Astrocyte (in vitro differentiated cells and primary cell): ENCODE measurements at regions not wholly inside any gene's neighbourhood (a gene's known extent, or its start where the extent isn't known, plus 50 kb on each side); places are given as distances from the start of the nearest gene placed in this dataset.

ENCODE experiments used
- DNase-seq: peaks from one replicate; pipeline ENCODE4 v3.0.0-alpha.2; 2010; ENCODE audit warnings: low read depth
- FAIRE-seq: peaks from 2 replicates; lab custom pipeline; 2011; peaks lifted over from hg19 to GRCh38; lab: Jason Lieb, UNC
- H2AFZ ChIP-seq: 2 replicates; pipeline ENCODE4 v1.6.0; 2012; ENCODE audit warnings: low read depth, low read length, inconsistent platforms
- H3K27ac ChIP-seq: 2 replicates; pipeline ENCODE4 v1.5.1; 2011; ENCODE audit warnings: low read depth, low read length, inconsistent platforms
- H3K27me3 ChIP-seq: 2 replicates; pipeline ENCODE4 v1.6.0; 2011; ENCODE audit warnings: low read length, inconsistent platforms; ENCODE audit not compliant: insufficient read depth
- H3K36me3 ChIP-seq: 2 replicates; pipeline ENCODE4 v1.5.1; 2011; ENCODE audit warnings: low read length, inconsistent platforms; ENCODE audit not compliant: insufficient read depth
- H3K4me1 ChIP-seq: 2 replicates; pipeline ENCODE4 v1.5.1; 2011; ENCODE audit warnings: low read length, inconsistent platforms; ENCODE audit not compliant: insufficient read depth
- H3K4me2 ChIP-seq: 2 replicates; pipeline ENCODE4 v1.6.0; 2012; ENCODE audit warnings: low read length, inconsistent platforms
- H3K4me3 ChIP-seq: 2 replicates; pipeline ENCODE4 v1.5.1; 2011; ENCODE audit warnings: low read depth, mild to moderate bottlenecking, low read length, inconsistent platforms; ENCODE audit not compliant: insufficient read depth
- H3K79me2 ChIP-seq: 2 replicates; pipeline ENCODE4 v1.6.0; 2012; ENCODE audit warnings: mild to moderate bottlenecking, low read length, inconsistent platforms; ENCODE audit not compliant: insufficient read depth
- H3K9ac ChIP-seq: 2 replicates; pipeline ENCODE4 v1.6.0; 2012; ENCODE audit warnings: mild to moderate bottlenecking, low read length, inconsistent platforms
- H3K9me3 ChIP-seq: 2 replicates; pipeline ENCODE4 v1.5.1; 2012; ENCODE audit warnings: low read depth, mild to moderate bottlenecking, low read length, inconsistent platforms; ENCODE audit not compliant: insufficient read depth
- H4K20me1 ChIP-seq: 2 replicates; pipeline ENCODE4 v1.6.0; 2012; ENCODE audit warnings: low read length, inconsistent platforms; ENCODE audit not compliant: insufficient read depth
- H3K27ac Mint-ChIP-seq: one replicate; pipeline ENCODE4 v1.8.0; 2021; ENCODE audit warnings: mild to moderate bottlenecking, mixed read lengths; ENCODE audit not compliant: unreplicated experiment
- H3K27me3 Mint-ChIP-seq: one replicate; pipeline ENCODE4 v1.8.0; 2021; ENCODE audit warnings: low read depth, mixed read lengths; ENCODE audit not compliant: unreplicated experiment
- H3K36me3 Mint-ChIP-seq: one replicate; pipeline ENCODE4 v1.8.0; 2021; ENCODE audit warnings: low read depth, mixed read lengths; ENCODE audit not compliant: unreplicated experiment
- H3K4me1 Mint-ChIP-seq: one replicate; pipeline ENCODE4 v1.8.0; 2021; ENCODE audit warnings: low read depth, mixed read lengths; ENCODE audit not compliant: unreplicated experiment
- H3K4me3 Mint-ChIP-seq: one replicate; pipeline ENCODE4 v1.8.0; 2021; ENCODE audit warnings: mild to moderate bottlenecking, moderate library complexity, mixed read lengths; ENCODE audit not compliant: unreplicated experiment
- H3K9me3 Mint-ChIP-seq: one replicate; pipeline ENCODE4 v1.8.0; 2021; ENCODE audit warnings: mild to moderate bottlenecking, mixed read lengths; ENCODE audit not compliant: unreplicated experiment
- CTCF ChIP-seq: IDR thresholded peaks from 2 replicates; pipeline ENCODE4 v1.5.1; 2011; ENCODE audit warnings: low read depth, mild to moderate bottlenecking, inconsistent platforms, low read length, moderate library complexity; ENCODE audit not compliant: insufficient read depth
- EZH2 ChIP-seq: IDR thresholded peaks from 2 replicates; pipeline ENCODE4 v1.6.1; 2012; ENCODE audit warnings: mild to moderate bottlenecking, low read length, inconsistent platforms; ENCODE audit not compliant: insufficient read depth

GRCh38 chr20:16187956-16188616 lies 385.2 kb downstream of the KIF16B start:
- no peaks in the 10 kb centered on the region for H3K9me3 Mint-ChIP-seq
- H3K27ac ChIP-seq = no peak overlapping the region
- no peak overlapping the region for H2AFZ ChIP-seq
- no peaks in the 10 kb centered on the region for H3K79me2 ChIP-seq
- H3K4me3 ChIP-seq = no peak overlapping the region
- no peaks in the 10 kb centered on the region for H4K20me1 ChIP-seq
- no peaks in the 10 kb centered on the region for H3K27me3 ChIP-seq
- H3K4me1 ChIP-seq = no peaks in the 10 kb centered on the region
- FAIRE-seq = no peak
- DNase-seq = no peak
- no peaks in the 10 kb centered on the region for H3K36me3 ChIP-seq
- no peaks in the 10 kb centered on the region for H3K4me1 Mint-ChIP-seq
- TF ChIP-seq CTCF (no peak), EZH2 (no peak)
- H3K4me2 ChIP-seq = no peak overlapping the region
- H3K27me3 Mint-ChIP-seq = peaks cover 4% of the 10 kb centered on the region
- H3K9me3 ChIP-seq = peaks cover 22% of the 10 kb centered on the region
- no peak overlapping the region for H3K4me3 Mint-ChIP-seq
- H3K9ac ChIP-seq = no peak overlapping the region
- H3K27ac Mint-ChIP-seq = no peak overlapping the region
- H3K36me3 Mint-ChIP-seq = no peaks in the 10 kb centered on the region

GRCh38 chr20:16179919-16180318 lies 393.3 kb downstream of the KIF16B start:
- Histone ChIP-seq H3K27ac (no peak overlapping the region), H3K4me3 (no peak overlapping the region), H2AFZ (no peak overlapping the region), H3K9ac (no peak overlapping the region), H3K36me3 (no peaks in the 10 kb centered on the region), H4K20me1 (no peaks in the 10 kb centered on the region), H3K4me1 (no peaks in the 10 kb centered on the region), H3K9me3 (peaks cover 4% of the 10 kb centered on the region), H3K27me3 (no peaks in the 10 kb centered on the region), H3K79me2 (no peaks in the 10 kb centered on the region), H3K4me2 (no peak overlapping the region)
- Mint-ChIP-seq H3K9me3 (no peaks in the 10 kb centered on the region), H3K4me1 (no peaks in the 10 kb centered on the region), H3K27me3 (peaks cover 4% of the 10 kb centered on the region), H3K27ac (no peak overlapping the region), H3K4me3 (no peak overlapping the region), H3K36me3 (no peaks in the 10 kb centered on the region)
- FAIRE-seq (no peak), DNase-seq (no peak)
- TF ChIP-seq EZH2 = no peak
- no peak for TF ChIP-seq CTCF

GRCh38 chr20:16179371-16179770 lies 393.9 kb downstream of the KIF16B start:
- no peak overlapping the region for H3K27ac Mint-ChIP-seq
- no peaks in the 10 kb centered on the region for H3K27me3 ChIP-seq

More at GRCh38 chr20:16179371-16179770, 393.9 kb downstream of the KIF16B start:
- DNase-seq (no peak), FAIRE-seq (no peak)
- Histone ChIP-seq H3K9me3 (peaks cover 4% of the 10 kb centered on the region), H4K20me1 (no peaks in the 10 kb centered on the region), H3K4me3 (no peak overlapping the region), H3K4me2 (no peak overlapping the region), H3K27ac (no peak overlapping the region), H3K4me1 (no peaks in the 10 kb centered on the region), H3K9ac (no peak overlapping the region), H2AFZ (no peak overlapping the region), H3K36me3 (no peaks in the 10 kb centered on the region), H3K79me2 (no peaks in the 10 kb centered on the region)
- Mint-ChIP-seq H3K9me3 (no peaks in the 10 kb centered on the region), H3K27me3 (peaks cover 4% of the 10 kb centered on the region), H3K4me1 (no peaks in the 10 kb centered on the region), H3K4me3 (no peak overlapping the region), H3K36me3 (no peaks in the 10 kb centered on the region)
- TF ChIP-seq EZH2 (no peak), CTCF (no peak)
